GM15510 (cell line): ENCODE measurements at regions not wholly inside any gene's neighbourhood (a gene's known extent, or its start where the extent isn't known, plus 50 kb on each side); places are given as distances from the start of the nearest gene placed in this dataset.

ENCODE experiments used
- POLR2A ChIP-seq: IDR thresholded peaks from 3 replicates; pipeline ENCODE4 v1.6.1; 2011; ENCODE audit warnings: borderline replicate concordance; ENCODE audit not compliant: insufficient read length; ENCODE audit errors: extremely low read depth

DNA sequence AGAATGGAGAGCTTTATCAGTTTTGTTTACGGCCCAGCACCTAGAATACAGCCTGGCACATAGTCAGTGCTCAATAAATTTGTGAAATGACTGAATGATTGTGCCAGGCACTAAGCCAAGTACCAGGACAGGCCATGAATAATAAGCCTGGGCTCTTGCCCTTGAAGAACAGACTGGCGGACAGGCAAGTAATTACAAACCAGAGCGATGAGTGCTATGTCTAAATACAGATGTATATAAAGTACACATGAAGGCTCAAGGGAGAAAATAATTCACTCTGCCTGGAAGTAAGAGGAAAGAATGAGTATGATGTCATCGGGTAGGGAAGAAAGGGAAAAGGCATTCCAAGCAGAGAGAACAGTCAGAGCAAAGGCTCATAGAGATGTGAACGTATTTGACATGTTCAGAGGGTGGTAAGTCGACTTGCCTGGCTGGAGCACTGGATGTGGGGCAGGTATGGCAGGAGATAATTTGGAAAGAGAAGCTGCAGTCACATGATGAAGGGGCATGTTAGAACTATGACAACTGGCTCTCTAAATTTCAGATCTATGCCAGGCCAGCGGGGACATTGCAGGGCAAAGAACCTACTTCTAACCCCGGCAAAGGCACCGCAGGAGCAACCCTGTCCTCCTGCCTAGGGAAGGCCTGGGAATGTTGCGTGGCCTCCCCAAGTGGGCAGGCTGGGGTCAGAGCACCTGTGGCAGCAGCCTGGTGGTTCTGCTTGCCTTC is 94.9 kb upstream of the EPCAM start:
- TF ChIP-seq POLR2A, result no peak

DNA sequence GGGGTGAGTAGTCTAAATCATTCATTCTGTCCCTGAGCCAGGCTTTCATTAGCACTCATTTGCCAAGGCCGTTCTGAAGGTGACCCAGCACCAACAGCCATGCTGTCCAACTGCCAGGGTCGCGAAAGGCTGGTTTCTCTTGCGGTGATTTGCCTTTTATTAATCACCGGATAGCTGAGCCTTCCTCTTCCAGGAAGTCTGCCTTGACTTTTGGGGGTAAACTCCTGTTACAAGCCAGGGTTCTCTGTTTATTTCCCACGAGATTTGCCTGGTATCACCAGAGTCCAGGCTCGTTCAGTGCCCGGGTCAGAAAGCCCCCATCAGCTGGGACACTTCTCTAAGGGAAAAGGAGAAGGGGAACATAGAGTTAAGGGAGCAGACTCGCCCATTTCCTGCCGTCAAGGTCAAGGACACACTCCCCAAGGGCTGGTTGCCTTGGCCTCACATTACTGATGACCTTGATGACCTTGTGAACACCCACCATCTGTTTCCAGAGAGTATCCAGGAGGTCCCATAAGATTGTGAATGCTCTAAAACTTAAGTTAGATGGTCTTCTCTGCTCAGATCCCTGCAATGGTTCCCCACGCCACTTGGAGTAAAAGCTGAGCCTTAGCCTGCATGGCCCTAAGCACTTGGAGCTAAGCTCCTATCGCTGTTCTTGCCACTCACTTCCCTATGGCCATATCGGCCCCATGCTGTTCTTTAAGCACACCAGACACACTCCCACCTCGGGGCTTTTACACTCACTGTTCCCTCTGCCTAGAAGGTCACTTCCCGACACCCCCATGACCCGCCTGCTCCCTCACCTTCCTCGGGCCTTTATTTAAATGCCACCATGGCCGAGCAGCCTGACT is 96.0 kb upstream of the EPCAM start:
- TF ChIP-seq POLR2A, result no peak

DNA sequence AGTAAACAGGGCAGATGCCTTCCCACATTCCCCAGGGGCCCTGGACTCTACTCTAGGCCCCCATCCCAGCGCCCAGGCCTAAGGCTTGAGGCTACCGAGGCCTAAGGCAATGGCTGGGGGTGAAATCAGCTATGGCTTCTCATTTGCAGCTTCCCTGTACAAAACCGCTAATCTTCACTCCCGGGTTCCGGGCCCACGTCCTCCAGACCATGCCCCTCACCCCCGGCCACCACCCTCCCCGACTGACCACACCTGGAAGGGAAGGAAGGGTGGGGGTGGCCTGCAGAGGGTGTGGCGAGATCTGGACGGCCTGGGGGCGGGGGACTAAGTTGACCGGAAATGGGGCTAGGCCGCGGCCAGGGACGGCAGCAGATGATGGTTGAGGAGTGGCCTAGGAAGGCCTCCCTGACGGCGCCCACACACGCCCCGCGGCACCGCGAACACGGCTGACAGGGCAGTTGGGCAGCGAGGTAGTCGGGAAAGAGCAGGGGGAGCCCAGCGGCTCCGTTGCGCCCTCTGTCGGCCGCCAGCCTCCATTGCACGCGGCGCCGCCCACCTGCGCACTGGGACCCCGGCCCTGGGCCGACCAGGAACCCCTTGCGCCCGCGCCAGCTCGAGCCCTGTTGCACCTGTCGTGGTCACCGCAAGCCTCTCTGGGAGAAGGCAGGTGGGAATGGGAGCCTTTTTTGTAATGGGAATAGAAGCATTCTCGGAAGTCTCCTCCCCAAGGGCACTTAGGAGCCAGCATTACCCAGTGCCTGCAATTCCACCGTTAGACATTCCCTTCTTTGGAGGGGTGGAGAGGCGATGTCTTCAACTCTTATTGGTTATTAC is 95.9 kb upstream of the CALM2 start:
- peak; percentile 31 for TF ChIP-seq POLR2A

DNA sequence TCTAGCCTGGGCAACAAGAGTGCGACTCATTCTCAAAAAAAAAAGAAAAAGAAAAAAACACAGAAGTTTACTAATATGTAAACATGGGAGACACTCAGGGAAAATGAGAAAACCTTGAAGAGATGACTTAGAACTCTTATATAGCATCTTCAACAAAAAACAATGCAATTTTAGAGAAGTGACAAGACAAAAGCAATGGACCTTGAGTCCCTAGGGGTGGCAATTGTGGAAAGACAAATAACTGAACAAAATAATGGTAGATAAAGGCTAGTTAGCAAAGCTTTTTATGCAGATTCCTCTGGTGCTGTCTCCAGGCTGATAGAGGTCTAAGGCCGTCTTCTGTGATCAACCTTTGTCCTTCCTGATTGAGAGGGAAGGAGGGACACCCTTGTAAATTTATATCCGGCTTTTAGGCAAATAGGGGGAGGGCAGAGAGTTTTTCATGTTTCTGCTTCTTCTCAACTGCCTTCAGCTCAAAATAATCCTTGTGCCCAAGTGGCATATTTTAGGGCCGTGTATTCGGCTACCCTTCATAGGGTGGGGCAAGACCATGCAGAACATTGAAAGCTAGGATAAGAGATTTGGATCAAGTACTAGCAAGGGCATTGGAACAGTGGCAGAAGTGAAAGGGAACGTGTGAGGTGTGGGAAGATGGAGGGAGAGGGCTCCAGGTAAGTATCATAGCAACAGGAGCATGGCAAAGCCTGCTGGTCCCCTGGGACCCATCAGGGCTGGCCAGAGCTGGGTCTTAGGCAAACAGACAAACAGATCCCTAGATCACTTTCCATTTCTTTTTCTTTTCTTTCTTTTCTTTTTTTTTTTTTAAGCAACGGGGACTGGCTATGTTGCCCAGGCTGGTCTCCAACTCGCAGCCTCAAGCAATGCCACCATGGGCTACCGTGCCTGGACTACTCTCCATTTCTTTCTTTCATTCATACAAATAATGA is 95.0 kb upstream of the CALM2 start:
- TF ChIP-seq POLR2A, result no peak

DNA sequence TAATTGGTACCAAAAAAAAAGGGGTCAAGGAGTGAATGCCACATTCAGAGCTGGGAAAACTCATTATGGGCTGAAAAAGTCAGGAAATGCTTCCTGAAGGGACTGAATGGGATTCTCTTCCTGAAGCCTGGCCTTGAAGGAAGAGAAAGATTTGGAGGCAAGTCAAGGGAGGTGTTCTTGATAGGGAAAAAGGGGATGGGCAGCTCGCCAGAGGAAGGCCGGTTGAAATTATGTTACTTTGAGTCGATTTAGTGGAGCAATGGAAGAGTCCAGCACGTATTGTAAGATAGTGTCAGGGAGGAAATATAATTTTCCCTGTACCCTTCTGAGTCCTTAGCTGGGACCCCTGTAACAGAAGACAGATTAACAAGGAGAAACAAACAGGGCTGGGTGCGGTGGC is 94.1 kb upstream of the CALM2 start:
- no peak for TF ChIP-seq POLR2A

DNA sequence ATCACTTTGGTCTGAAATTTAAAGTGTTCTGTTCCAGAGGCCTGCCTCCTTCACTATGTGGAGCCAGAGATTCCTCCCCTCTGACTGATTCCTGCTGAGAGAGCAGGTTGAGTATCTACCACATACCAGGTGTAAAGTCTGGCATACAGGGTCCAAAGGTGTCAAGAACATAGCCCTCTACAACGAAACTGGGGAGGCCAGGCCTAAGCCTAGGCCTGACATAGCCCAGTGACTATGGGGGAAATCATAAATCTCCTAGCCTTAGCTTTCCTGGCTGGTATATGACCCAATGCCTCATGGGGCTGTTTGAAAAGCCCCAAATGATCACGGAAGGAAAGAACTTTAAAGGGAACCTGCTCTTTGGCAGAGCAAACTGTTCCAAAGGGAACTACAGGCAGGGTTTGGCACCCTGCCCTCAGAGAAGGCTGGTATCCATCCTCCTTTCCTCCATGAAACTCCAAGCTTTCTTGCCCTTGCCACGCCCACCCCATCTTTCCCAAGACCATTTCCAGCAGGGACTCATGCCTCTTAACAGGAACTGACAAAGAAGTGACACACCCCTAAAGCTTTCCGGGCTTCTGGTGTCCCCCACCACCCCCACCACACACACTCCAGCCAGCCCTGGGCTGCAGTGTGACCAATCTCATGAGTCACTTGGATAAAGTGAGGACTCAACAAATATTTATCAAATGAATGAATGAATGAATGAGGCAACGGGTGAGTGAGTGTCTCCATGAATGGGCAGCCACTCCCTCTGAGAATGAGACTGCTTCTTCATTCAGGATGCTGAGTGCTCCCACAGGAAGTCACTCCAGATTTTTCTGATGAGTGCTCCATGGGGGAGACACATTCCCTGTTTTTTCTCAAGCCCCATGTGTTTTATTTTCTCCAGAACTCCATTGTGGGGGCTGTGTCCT is 93.3 kb upstream of the CALM2 start:
- TF ChIP-seq POLR2A, result no peak

DNA sequence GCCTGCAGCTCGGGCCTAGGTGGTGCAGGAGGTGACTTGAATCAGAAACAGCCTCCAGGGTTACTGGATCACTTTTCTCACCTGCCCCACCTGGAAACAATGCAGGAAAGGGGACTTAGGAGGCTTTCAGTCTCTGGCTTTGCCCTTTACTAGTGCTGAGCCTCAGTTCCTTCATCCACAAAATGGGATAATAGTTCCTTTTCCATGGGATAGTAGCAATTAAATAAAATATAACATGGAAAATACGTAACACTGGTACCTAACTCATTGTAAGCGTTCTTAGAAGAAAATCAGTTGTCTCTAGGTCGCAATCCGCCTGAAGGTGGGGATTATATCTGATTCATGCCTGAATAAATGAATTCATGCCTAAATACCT is 91.4 kb upstream of the CALM2 start:
- TF ChIP-seq POLR2A, result no peak

DNA sequence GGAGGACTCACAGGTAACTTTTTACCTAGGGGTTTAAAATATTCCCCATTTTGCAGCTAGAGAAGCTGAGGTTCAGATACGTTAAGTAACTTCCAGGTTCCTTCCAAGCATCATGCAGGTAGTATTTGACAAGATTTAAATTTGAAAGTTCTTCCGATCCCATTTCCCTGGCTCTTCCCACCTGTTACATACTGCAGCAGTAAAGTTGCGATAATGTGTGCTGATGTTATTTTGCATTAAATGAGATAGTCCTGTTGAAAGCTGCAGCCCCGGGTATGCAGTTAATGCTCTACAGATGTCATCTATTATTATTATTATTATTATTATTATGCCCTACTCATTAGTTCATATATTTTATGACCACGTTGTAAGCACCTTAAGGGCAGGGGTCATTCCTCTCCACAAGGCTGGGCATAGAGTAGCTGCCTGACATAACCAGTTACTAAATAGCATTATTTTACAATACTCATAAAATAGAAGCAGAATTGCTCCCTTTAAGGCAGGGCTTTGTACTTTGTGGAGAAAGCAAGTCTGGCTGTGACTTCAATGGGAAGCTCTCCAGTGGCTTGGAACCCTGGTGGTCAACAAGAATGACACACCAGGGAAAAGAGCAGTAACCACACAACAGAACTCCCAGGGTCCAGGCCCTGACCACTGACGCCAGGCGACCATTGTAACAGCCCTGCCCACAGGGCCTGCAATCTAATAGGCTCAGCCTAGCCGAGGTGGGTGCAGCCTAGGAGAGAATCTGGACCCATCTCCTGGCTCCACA is 90.8 kb upstream of the CALM2 start:
- TF ChIP-seq POLR2A, result no peak

DNA sequence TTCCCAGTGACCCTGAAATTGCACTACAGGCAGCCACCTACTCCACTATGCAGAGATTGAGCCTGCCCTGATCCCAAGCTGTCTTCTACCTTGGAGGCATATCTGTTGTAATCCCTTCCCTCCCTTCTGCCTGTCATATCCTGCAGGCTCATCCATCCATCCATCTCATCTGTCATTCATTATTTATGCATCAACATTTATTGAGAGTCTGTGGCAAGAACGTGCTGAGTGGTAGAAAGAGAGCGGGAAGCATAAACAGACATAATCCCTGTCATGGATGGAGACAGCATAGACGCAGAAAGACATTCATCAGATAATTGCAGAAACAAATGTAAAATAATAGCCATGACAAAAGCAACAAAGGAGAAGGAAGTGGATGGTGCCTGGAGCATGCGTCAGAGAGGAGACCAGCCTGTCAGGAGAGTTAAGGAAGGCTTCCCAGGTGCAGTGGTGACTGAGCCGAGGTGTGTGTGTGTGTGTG is 89.5 kb upstream of the CALM2 start:
- TF ChIP-seq POLR2A, result no peak

DNA sequence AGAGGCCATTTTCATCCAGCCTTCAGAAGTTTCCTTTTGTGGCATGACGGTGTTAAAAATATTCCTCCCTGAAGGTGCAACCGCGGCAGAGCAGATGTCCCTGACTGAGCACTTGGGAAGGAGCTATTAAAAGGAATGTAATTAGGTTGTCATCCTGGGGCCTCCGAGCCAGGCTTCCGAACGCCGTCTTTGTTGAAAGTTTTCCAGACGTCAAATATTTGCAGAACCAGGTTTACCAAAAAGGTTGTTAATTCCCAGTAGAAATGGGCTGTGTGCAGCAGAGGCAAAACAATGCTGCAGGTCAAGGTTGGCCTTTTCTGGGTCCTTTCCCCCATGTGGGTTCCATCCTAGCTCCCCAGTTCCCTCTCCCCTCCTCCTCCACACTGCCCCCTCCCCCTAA is 88.8 kb upstream of the CALM2 start:
- TF ChIP-seq POLR2A, result no peak

DNA sequence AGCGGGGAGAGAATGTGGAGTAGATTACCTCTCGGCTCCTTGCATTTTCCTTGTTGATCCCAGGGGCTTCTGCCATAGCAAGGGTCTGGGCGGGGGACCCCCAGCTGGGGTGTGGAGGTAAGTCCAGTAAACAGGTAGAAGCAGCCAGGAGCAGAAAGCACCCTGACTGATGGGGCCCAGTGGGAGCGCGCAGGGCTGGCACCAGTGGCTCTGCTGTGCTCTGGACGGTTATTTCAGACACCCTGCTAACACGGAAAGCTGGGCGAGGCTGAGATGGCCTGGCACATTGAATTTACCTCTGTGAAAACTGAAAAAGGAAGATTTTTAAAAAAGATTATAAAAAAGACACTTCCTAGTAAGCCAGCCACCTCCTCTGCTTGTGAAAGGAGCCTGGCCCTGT is 88.4 kb upstream of the CALM2 start:
- no peak for TF ChIP-seq POLR2A

DNA sequence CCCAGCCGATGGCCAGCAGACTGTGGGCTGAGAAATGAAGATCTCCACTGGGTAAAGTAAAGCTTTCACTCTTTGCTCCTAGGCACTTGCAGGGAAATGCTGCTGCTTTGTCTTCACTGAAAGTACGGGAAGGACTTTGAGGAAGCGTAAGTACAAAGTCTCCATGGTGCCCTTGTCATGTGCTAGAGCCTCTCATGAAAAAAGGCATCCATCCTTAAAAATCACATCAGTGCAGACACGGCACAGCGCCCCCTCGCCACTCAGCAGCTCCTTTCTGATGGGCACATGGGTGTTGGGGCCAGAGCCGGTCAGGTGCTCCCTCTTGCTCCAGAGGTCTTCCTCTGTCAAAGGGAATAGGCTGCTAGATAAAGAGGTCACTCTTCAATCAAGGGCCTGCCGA is 87.8 kb upstream of the CALM2 start:
- no peak for TF ChIP-seq POLR2A
